ENCODE measurements at regions not wholly inside any gene's neighbourhood (a gene's known extent, or its start where the extent isn't known, plus 50 kb on each side); places are given as distances from the start of the nearest gene placed in this dataset.

GRCh38 chr4:31040106-31040505, 319.9 kb downstream of the PCDH7 start:
- no peaks in the 10 kb centered on the region for H3K36me3 ChIP-seq
- H3K4me1 ChIP-seq, result no peaks in the 10 kb centered on the region
- no peaks in the 10 kb centered on the region for H3K9me3 ChIP-seq
- in situ Hi-C loops (cut with MboI; ENCODE audit: low sequenced_read_pairs in 4 of 4) (no loop called here), intact Hi-C loops (cut with DNase I; ENCODE audit: low total_unique reads) (no loop called here)
- no peak for DNase-seq
- no peaks in the 10 kb centered on the region for H3K27me3 ChIP-seq
- TF ChIP-seq CTCF (IDR thresholded peaks at IDR 0.05 in 4 of 5, conservative IDR thresholded peaks at IDR 0.05 in 1 of 5) (no peak), POLR2A (IDR thresholded peaks at IDR 0.05) (no peak)
- ATAC-seq, result no peak
- H3K4me3 ChIP-seq, result no peak overlapping the region
- H3K27ac ChIP-seq, result no peak overlapping the region

- Histone ChIP-seq H3K27ac (no peak overlapping the region), H3K36me3 (no peaks in the 10 kb centered on the region), H3K4me1 (no peaks in the 10 kb centered on the region), H3K27me3 (no peaks in the 10 kb centered on the region), H3K9me3 (no peaks in the 10 kb centered on the region), H3K4me3 (no peak overlapping the region)
- DNase-seq (no peak), ATAC-seq (no peak)
- intact Hi-C loops (cut with DNase I; ENCODE audit: low total_unique reads) (no loop called here), in situ Hi-C loops (cut with MboI; ENCODE audit: low sequenced_read_pairs in 4 of 4) (no loop called here)
- TF ChIP-seq POLR2A (IDR thresholded peaks at IDR 0.05) (no peak), CTCF (IDR thresholded peaks at IDR 0.05 in 4 of 5, conservative IDR thresholded peaks at IDR 0.05 in 1 of 5) (no peak)
Measured at GRCh38 chr4:31041385-31041784, 321.2 kb downstream of the PCDH7 start.

GRCh38 chr4:31041853-31042252, 321.7 kb downstream of the PCDH7 start:
- DNase-seq (no peak), ATAC-seq (no peak)
- H3K27ac ChIP-seq, result no peak overlapping the region
- intact Hi-C loops (cut with DNase I; ENCODE audit: low total_unique reads), result no loop called here
- in situ Hi-C loops (cut with MboI; ENCODE audit: low sequenced_read_pairs in 4 of 4), result no loop called here
- H3K36me3 ChIP-seq, result no peaks in the 10 kb centered on the region
- H3K27me3 ChIP-seq, result no peaks in the 10 kb centered on the region
- H3K4me3 ChIP-seq, result no peak overlapping the region
- TF ChIP-seq CTCF (IDR thresholded peaks at IDR 0.05 in 4 of 5, conservative IDR thresholded peaks at IDR 0.05 in 1 of 5) (no peak), POLR2A (IDR thresholded peaks at IDR 0.05) (no peak)
- no peaks in the 10 kb centered on the region for H3K4me1 ChIP-seq
- no peaks in the 10 kb centered on the region for H3K9me3 ChIP-seq

- ATAC-seq (no peak), DNase-seq (no peak)
- Histone ChIP-seq H3K36me3 (no peaks in the 10 kb centered on the region), H3K4me1 (no peaks in the 10 kb centered on the region), H3K27me3 (no peaks in the 10 kb centered on the region), H3K9me3 (no peaks in the 10 kb centered on the region), H3K4me3 (no peak overlapping the region), H3K27ac (no peak overlapping the region)
- in situ Hi-C loops (cut with MboI; ENCODE audit: low sequenced_read_pairs in 4 of 4) (no loop called here), intact Hi-C loops (cut with DNase I; ENCODE audit: low total_unique reads) (no loop called here)
- TF ChIP-seq CTCF (IDR thresholded peaks at IDR 0.05 in 4 of 5, conservative IDR thresholded peaks at IDR 0.05 in 1 of 5), result no peak
- no peak for TF ChIP-seq POLR2A (IDR thresholded peaks at IDR 0.05)
Measured at GRCh38 chr4:31043382-31044062, 323.4 kb downstream of the PCDH7 start.

GRCh38 chr4:31045151-31045550, 325.0 kb downstream of the PCDH7 start:
- Histone ChIP-seq H3K27me3 (no peaks in the 10 kb centered on the region), H3K9me3 (no peaks in the 10 kb centered on the region), H3K36me3 (no peaks in the 10 kb centered on the region), H3K4me1 (no peaks in the 10 kb centered on the region), H3K27ac (no peak overlapping the region), H3K4me3 (no peak overlapping the region)
- ATAC-seq (no peak), DNase-seq (no peak)
- in situ Hi-C loops (cut with MboI; ENCODE audit: low sequenced_read_pairs in 4 of 4) (no loop called here), intact Hi-C loops (cut with DNase I; ENCODE audit: low total_unique reads) (no loop called here)
- TF ChIP-seq POLR2A (IDR thresholded peaks at IDR 0.05), result no peak
- no peak for TF ChIP-seq CTCF (IDR thresholded peaks at IDR 0.05 in 4 of 5, conservative IDR thresholded peaks at IDR 0.05 in 1 of 5)
